ENCODE measurements at regions not wholly inside any gene's neighbourhood (a gene's known extent, or its start where the extent isn't known, plus 50 kb on each side); places are given as distances from the start of the nearest gene placed in this dataset.

- TF ChIP-seq CTCF (IDR thresholded peaks at IDR 0.05; ENCODE audit: borderline replicate concordance, extremely low read depth, low read length, poor library complexity, severe bottlenecking): no peak
- TF ChIP-seq EZH2 (IDR thresholded peaks at IDR 0.05; ENCODE audit: borderline replicate concordance, low read depth, low read length, severe bottlenecking): no peak
- DNase-seq (no peak), ATAC-seq (ENCODE audit: insufficient read depth, low read depth) (no peak)
- no peak overlapping the region for H3K27ac ChIP-seq (ENCODE audit: low read length)
- no peaks in the 10 kb centered on the region for H3K9me3 ChIP-seq (ENCODE audit: insufficient read depth, low read length, severe bottlenecking)
- H3K4me1 ChIP-seq (ENCODE audit: insufficient read depth, low read length): no peaks in the 10 kb centered on the region
- no peaks in the 10 kb centered on the region for H3K79me2 ChIP-seq (ENCODE audit: insufficient read depth, low read length)
- H4K20me1 ChIP-seq (ENCODE audit: insufficient read depth, low read length): no peaks in the 10 kb centered on the region
- no peaks in the 10 kb centered on the region for H3K27me3 ChIP-seq (ENCODE audit: insufficient read depth, low read length, poor library complexity)
- no peak overlapping the region for H3K4me3 ChIP-seq (ENCODE audit: low read depth in 1 of 2, low read length in 2 of 2)
- H3K9ac ChIP-seq (ENCODE audit: low read depth, low read length): no peak overlapping the region
- no peaks in the 10 kb centered on the region for H3K36me3 ChIP-seq (ENCODE audit: insufficient read depth, low read length)
- H2AFZ ChIP-seq (ENCODE audit: low read depth, low read length): no peak overlapping the region
- H3K4me2 ChIP-seq (ENCODE audit: insufficient read depth, low read length): no peak overlapping the region
Measured at GRCh38 chr5:6115852-6116251, 262.5 kb downstream of the MED10 start.

GRCh38 chr5:6112538-6112937 lies 265.8 kb downstream of the MED10 start:
- ATAC-seq (ENCODE audit: insufficient read depth, low read depth) (no peak), DNase-seq (no peak)
- TF ChIP-seq CTCF (IDR thresholded peaks at IDR 0.05; ENCODE audit: borderline replicate concordance, extremely low read depth, low read length, poor library complexity, severe bottlenecking) (no peak), EZH2 (IDR thresholded peaks at IDR 0.05; ENCODE audit: borderline replicate concordance, low read depth, low read length, severe bottlenecking) (no peak)
- Histone ChIP-seq H3K79me2 (ENCODE audit: insufficient read depth, low read length) (no peaks in the 10 kb centered on the region), H3K27me3 (ENCODE audit: insufficient read depth, low read length, poor library complexity) (no peaks in the 10 kb centered on the region), H3K4me2 (ENCODE audit: insufficient read depth, low read length) (no peak overlapping the region), H3K4me3 (ENCODE audit: low read depth in 1 of 2, low read length in 2 of 2) (no peak overlapping the region), H4K20me1 (ENCODE audit: insufficient read depth, low read length) (no peaks in the 10 kb centered on the region), H2AFZ (ENCODE audit: low read depth, low read length) (no peak overlapping the region), H3K27ac (ENCODE audit: low read length) (no peak overlapping the region), H3K9ac (ENCODE audit: low read depth, low read length) (no peak overlapping the region), H3K9me3 (ENCODE audit: insufficient read depth, low read length, severe bottlenecking) (no peaks in the 10 kb centered on the region), H3K36me3 (ENCODE audit: insufficient read depth, low read length) (no peaks in the 10 kb centered on the region), H3K4me1 (ENCODE audit: insufficient read depth, low read length) (no peaks in the 10 kb centered on the region)

DNA sequence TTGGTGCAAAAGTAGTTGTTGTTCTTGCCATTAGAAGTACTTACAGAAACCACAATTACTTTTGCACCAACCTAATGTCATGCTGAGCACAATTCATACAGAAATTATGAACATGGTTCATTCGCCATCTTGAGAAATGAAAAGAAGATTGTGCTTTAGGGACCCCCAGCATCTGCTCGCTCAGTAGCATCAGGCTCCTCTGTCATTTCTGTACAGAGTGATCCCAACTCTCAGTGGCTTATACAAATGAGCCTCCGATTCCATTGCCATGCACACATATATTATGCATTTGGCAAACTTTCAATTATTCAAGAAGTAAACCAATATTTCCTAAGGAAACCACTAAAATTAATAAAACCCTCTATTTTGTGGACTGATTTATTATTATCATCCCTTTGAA lies 266.2 kb downstream of the MED10 start:
- Histone ChIP-seq H3K27me3 (ENCODE audit: insufficient read depth, low read length, poor library complexity) (no peaks in the 10 kb centered on the region), H3K9ac (ENCODE audit: low read depth, low read length) (no peak overlapping the region), H3K4me2 (ENCODE audit: insufficient read depth, low read length) (no peak overlapping the region), H3K9me3 (ENCODE audit: insufficient read depth, low read length, severe bottlenecking) (no peaks in the 10 kb centered on the region), H3K4me3 (ENCODE audit: low read depth in 1 of 2, low read length in 2 of 2) (no peak overlapping the region), H2AFZ (ENCODE audit: low read depth, low read length) (no peak overlapping the region), H3K27ac (ENCODE audit: low read length) (no peak overlapping the region), H4K20me1 (ENCODE audit: insufficient read depth, low read length) (no peaks in the 10 kb centered on the region), H3K4me1 (ENCODE audit: insufficient read depth, low read length) (no peaks in the 10 kb centered on the region), H3K79me2 (ENCODE audit: insufficient read depth, low read length) (no peaks in the 10 kb centered on the region), H3K36me3 (ENCODE audit: insufficient read depth, low read length) (no peaks in the 10 kb centered on the region)
- ATAC-seq (ENCODE audit: insufficient read depth, low read depth) (no peak), DNase-seq (no peak)
- TF ChIP-seq CTCF (IDR thresholded peaks at IDR 0.05; ENCODE audit: borderline replicate concordance, extremely low read depth, low read length, poor library complexity, severe bottlenecking) (no peak), EZH2 (IDR thresholded peaks at IDR 0.05; ENCODE audit: borderline replicate concordance, low read depth, low read length, severe bottlenecking) (no peak)

GRCh38 chr5:6111131-6111530 lies 267.2 kb downstream of the MED10 start:
- Histone ChIP-seq H3K27me3 (ENCODE audit: insufficient read depth, low read length, poor library complexity) (no peaks in the 10 kb centered on the region), H3K4me3 (ENCODE audit: low read depth in 1 of 2, low read length in 2 of 2) (no peak overlapping the region), H4K20me1 (ENCODE audit: insufficient read depth, low read length) (no peaks in the 10 kb centered on the region), H3K4me2 (ENCODE audit: insufficient read depth, low read length) (no peak overlapping the region), H3K9ac (ENCODE audit: low read depth, low read length) (no peak overlapping the region), H3K4me1 (ENCODE audit: insufficient read depth, low read length) (no peaks in the 10 kb centered on the region), H2AFZ (ENCODE audit: low read depth, low read length) (no peak overlapping the region), H3K79me2 (ENCODE audit: insufficient read depth, low read length) (no peaks in the 10 kb centered on the region), H3K36me3 (ENCODE audit: insufficient read depth, low read length) (no peaks in the 10 kb centered on the region), H3K27ac (ENCODE audit: low read length) (no peak overlapping the region), H3K9me3 (ENCODE audit: insufficient read depth, low read length, severe bottlenecking) (no peaks in the 10 kb centered on the region)
- ATAC-seq (ENCODE audit: insufficient read depth, low read depth) (no peak), DNase-seq (no peak)
- TF ChIP-seq EZH2 (IDR thresholded peaks at IDR 0.05; ENCODE audit: borderline replicate concordance, low read depth, low read length, severe bottlenecking) (no peak), CTCF (IDR thresholded peaks at IDR 0.05; ENCODE audit: borderline replicate concordance, extremely low read depth, low read length, poor library complexity, severe bottlenecking) (no peak)
